DMS114 treated with DMSO at 0.1 percent for 48 hours (cell line): ENCODE measurements at regions not wholly inside any gene's neighbourhood (a gene's known extent, or its start where the extent isn't known, plus 50 kb on each side); places are given as distances from the start of the nearest gene placed in this dataset.

Source experiments
- DNase-seq: peaks from one replicate; lab custom pipeline; 2025; ENCODE audit not compliant: unreplicated experiment; lab: John Stamatoyannopoulos, UW

GRCh38 chr2:105596411-105596921, 148.2 kb upstream of the NCK2 start:
- DNase-seq: no peak

- no peak for DNase-seq
Observed at GRCh38 chr2:105595536-105595935, 149.2 kb upstream of the NCK2 start.

DNA sequence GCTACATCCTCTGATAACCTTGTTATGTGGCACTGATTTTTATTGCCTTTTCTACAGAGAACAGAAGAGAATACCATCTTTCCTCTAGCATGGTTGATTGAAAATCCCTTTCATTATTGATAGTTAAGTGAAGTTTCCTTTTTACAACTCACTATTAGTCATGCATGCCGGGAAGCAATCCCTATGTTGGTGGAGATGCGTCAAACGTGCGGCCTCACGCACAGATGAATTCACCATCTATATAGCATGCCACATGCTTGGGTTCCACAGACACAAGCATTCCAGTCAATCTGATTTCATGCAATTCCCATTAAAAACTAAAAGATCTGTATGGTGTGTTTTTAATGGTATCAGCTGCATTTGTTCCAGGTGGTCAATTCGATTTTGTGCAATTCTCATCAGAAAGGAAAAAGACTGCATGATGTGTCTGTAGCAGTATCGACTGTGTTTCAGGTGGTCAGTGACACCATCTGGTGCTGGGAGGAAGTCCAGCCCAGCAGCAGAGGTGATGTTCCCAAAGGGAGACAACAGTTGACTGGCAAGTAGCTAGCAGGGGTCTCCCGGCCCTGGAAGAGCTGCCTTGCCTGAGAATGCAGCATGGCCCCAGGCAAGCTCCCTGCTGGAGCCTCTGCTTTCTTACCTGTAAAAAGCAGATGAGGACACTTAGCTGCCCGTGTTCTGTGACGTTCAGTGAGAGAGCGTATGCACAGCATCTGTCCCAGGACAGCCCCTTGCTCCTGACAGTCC, 151.3 kb upstream of the NCK2 start:
- no peak for DNase-seq

DNA sequence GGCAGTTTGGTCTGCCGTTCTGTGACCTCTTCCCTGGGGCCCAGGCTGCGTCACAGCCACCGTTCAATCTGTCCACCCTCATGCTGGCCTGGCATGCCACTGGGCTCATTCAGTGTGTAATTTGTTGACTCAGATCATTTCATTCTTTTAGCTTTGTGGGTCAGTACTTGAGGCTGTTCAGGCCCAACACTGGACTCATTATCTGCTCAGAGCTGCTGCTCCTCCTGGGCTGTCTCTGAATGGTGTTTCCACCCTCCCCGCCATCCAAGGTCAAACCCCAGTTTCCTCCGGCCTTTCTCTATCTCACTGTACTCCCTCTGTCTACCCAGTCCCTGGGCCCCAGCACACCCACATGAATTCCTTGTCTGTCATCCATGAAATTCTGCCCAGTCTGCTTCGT, 152.4 kb upstream of the NCK2 start:
- DNase-seq: no peak

DNA sequence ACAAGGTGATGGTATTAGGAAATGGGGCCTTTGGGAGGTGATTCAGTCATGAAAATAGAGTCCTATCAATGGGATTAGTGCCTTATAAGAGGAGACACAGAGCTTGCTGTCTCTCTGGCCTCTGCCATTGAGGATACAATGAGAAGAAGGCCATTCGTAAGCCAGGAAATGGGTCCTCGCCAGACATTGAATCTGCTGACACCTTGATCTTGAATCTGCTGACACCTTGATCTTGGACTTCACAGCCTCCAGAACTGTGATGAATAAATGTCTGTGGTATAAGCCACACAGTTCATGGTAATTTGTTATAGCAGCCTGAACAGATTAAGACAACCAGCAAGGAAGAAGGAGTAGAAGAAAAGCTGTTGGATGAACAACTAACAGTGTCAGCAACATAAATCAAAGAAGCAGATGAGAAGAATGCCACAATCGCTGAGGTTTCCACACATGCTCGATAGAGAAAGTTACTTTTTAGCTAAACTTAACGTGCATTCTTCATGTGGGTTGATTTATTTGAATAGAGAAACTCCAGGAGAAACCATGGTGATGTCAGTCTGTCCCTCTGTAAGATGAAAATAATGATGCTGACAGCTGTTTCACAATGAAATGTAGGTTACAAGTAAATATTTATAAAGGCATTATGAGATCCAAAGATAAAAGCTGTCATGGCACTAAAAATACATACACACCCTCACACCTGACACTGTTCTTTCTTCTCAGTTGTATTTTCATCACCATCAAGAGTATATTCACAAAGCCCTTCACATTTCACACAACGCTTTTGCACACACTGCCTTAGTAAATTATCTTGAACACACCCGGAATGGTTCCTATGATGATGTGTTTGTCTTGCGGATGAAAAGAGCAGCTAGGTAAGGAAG, 153.7 kb upstream of the NCK2 start:
- no peak for DNase-seq

DNA sequence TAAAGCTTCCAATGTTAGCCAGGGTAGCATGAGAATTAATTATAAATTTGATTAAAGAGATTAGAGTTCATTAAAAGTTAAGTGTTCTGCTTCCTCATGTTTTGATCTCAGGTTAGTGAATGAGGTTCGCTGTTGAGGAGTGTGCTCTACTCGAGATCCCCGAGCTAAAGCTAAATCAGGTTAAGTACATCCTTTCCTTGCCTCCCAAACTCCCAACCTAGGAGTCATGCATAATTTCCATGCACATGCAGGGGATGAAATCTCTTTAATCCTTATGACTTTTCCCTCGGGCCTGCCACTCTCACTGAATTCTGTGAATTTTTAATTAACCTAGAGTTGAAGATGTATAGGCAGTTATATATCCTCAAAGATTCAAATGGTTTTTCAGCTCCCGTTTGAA, 156.1 kb upstream of the NCK2 start:
- no peak for DNase-seq

DNA sequence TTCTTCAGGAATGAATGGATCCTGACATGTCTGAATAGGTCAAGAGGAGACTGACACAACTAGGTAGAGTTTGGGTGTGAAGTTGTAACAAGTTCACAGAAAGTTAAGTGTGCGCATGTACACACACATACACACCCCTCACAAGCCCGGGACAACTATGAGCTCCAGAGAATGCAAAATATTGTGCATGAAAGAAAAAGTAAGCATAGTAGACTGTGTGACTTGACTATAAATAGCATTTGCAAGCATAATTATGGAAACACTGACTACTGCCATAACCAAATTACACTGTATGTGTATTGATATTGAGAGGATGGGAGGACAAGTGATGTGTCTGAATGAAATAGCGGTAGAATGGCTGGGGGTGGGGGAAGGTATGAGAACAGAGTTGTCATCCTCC, 157.1 kb upstream of the NCK2 start:
- no peak for DNase-seq

- DNase-seq: no peak
Observed at GRCh38 chr2:105584435-105585010, 160.2 kb upstream of the NCK2 start.

DNA sequence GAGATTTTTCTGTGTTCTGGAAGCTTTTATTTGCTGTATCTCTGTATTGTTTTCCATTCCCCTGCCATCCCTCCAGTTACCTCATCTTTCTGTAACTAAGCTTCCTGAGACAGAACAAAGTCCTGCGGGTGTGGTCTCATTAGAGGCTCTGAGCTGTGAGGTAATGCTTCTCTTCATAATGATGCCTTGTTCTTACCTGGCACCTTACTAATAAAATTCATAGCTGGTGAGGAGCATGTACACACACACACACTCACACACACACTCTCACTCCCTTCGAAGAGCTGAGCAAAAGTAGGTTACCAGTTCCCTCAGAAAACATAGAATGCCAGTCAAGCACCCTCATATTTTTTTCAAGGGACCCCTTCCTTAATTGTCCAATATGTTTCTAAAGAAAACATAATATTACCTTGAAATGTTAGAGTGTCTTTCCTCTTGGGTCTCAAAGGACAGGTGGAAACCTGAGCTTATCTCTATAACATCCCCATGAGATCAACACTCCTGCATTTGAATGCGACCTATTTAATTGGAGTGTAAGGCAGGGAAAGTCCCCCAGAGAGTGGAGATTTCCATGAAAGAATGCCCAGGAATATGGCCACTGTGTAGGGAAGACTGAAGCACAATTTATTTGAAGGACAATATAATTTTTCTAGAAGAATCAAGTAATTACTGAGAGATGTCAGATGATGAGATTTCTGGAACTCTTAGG, 161.6 kb upstream of the NCK2 start:
- DNase-seq: no peak

- DNase-seq: no peak
Observed at GRCh38 chr2:105581555-105581944, 163.2 kb upstream of the NCK2 start.

GRCh38 chr2:105580870-105581554, 163.7 kb upstream of the NCK2 start:
- no peak for DNase-seq

GRCh38 chr2:105580216-105580615, 164.5 kb upstream of the NCK2 start:
- no peak for DNase-seq

DNA sequence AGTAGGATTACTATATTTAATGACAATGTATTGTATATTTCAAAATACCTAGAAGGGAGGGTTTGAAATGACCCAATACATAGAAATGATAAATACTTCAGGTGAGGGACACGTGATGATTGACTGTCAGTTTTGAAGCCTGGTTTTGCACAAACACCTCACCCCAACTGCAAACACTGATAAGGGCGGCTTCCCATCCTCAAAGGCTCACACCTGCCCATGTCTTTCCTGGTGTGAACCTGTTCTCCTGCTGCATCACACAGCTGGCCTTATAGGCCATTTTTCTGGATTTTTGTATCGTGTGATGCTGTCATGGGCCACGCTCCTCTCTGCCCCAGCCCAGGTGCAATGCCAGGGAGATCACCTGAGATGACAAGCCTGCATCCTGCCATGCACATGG, 166.5 kb upstream of the NCK2 start:
- DNase-seq: no peak

DNA sequence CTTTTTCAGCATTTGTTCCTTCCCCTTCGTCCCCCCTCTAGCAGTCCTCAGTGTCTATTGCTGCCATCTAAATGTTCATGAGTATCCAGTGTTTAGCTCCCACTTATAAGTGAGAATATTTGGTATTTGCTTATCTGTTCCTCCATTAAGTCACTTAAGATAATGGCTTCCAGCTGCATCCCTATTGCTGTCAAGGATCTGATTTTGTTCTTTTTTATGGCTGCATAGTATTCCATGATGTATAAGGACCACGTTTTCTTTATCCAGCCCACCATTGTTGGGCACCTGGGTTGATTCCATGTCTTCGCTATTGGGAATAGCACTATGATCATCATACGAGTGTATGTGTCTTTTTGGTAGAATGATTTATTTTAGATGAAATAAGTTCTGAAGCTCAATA, 166.9 kb upstream of the NCK2 start:
- DNase-seq: no peak

DNA sequence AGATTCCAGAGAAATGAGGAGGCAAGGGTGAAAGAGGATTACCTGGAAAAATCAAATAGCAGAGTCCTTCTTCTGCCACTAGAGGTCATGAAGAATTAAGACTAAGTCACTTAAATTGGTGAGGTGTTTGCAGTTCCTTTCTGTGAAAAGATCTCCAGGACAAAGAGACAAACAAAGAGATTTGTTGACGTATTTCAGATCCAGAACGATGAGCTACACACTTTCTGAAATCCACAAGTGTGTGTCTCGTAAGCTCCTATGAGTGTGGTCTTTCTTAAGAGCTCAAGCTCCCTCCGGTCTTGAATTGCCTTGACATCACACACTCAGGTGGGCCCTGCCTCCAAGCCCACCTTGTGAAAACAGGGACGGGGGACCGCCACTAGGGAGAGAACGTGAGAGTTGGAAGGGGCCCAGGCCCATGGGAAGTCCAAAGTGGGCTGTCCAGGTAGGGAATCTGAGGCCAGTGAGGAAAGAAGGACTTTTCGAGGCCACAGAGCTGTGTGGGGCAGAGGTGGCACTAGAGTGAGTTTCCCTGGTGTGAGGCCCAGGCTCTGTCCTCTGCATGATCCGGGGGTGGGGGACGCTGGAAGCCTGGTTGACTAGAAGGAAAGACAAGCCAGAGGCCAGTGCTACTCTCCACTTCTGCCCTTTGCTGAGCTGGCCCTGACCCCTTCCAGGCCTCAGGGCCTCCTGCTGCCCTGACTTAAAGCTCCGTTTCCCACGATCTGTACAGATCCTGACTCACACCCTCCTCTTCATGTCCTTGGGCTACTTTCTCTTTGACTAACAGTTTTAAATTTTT, 168.1 kb upstream of the NCK2 start:
- no peak for DNase-seq

- DNase-seq: no peak
Observed at GRCh38 chr2:105576050-105576439, 168.7 kb upstream of the NCK2 start.

GRCh38 chr2:105575499-105576025, 169.2 kb upstream of the NCK2 start:
- DNase-seq: no peak

- no peak for DNase-seq
Observed at GRCh38 chr2:105574796-105575344, 169.8 kb upstream of the NCK2 start.

DNA sequence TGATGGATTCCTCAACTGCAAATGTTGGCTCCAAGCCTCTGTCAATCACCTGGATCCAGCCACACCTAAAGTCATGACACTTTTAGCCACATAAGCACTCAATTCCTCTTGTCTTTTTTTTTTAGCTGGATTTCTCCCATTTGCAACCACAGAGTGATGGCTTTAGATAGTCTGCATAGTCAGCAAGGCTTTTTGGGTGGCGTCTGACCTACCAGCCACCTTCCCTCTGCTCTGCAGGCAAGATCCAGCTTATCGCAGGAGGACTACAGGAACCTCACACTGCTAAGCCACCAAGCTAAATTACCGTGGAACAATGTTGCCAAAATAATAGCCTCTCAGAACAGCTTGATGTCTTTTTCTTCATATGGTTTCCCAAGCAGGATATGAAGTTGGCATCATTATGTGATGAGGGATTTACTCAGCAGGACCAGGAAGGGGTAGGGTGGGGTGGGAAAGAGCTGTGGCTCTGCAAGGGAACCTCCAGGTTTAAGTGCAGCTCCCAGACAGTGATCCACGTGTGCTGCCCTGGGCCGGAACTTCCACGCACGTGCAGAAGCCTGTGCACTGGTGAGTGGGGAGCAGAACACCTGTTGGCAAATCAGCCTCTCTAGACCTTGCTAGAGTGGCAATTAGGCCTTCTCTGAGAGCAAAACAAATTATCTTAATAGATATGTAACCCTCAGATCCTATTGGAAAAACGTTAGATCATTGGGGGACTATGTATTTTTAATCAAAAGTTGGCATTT, 170.6 kb upstream of the NCK2 start:
- DNase-seq: no peak
